ENCODE measurements at regions not wholly inside any gene's neighbourhood (a gene's known extent, or its start where the extent isn't known, plus 50 kb on each side); places are given as distances from the start of the nearest gene placed in this dataset.

DNA sequence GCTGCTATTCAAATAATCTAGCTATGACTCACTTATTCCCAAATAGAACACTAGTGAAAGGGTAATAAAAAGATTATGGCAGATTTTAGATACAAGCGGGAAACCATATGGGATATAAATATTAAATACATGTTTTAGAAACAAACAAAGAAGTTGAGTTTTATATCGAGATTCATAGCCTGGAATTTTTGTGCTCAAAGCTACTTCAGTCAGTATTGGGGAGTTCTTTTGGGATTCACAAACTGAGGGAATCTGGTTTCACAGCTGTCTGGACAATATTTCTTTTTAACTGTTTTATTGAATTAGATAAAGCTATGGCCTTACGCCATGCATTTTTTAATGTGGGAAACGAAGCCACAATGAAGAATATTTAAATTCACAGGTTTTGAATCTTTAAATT lies 257.1 kb upstream of the PCDH20 start:
- POLR2A ChIA-PET = no interaction called here
- H3K27me3 ChIP-seq (ENCODE audit: control insufficient read depth in 1 of 2, insufficient read depth in 2 of 2, low read length in 2 of 2) = no peaks in the 10 kb centered on the region
- H3K4me3 ChIP-seq (replicated peaks in 1 of 3; ENCODE audit: insufficient read depth in 1 of 3, low read depth in 2 of 3, low read length in 3 of 3) = no peak overlapping the region
- CTCF ChIA-PET (ENCODE audit: low intra/inter-chr PET ratio, low total read pairs) = no interaction called here
- 56% methylated on average over 4 of the region's 4 CpGs for WGBS (ENCODE audit: low lambda C conversion rate)
- in situ Hi-C loops (cut with HindIII; ENCODE audit: extremely low pct_ligation_motif_present, low pct_unique_long_range_greater_than_20kb) (no loop called here), intact Hi-C loops (cut with micrococcal nuclease; ENCODE audit: unreplicated experiment) (no loop called here)
- no peak overlapping the region for H2AFZ ChIP-seq (ENCODE audit: low read length)
- H3K9ac ChIP-seq (ENCODE audit: insufficient read depth, low read depth, low read length) = no peak overlapping the region
- no peak for TF ChIP-seq POLR2AphosphoS2 (IDR thresholded peaks at IDR 0.05; ENCODE audit: low read depth, low read length)
- no peak for TF ChIP-seq RAD51 (IDR thresholded peaks at IDR 0.05; ENCODE audit: borderline replicate concordance)
- TF ChIP-seq MTF2 (CRISPR knock-in tag; IDR thresholded peaks at IDR 0.05; ENCODE audit: borderline replicate concordance) = no peak
- TF ChIP-seq DBP (CRISPR knock-in tag; IDR thresholded peaks at IDR 0.05; ENCODE audit: not compliant biosample characterization) = no peak
- TF ChIP-seq THAP11 (CRISPR knock-in tag; IDR thresholded peaks at IDR 0.05) = no peak
- no peak for TF ChIP-seq MTA1 (CRISPR knock-in tag; IDR thresholded peaks at IDR 0.05; ENCODE audit: borderline replicate concordance)
- TF ChIP-seq SIN3B (IDR thresholded peaks at IDR 0.05; ENCODE audit: low read length) = no peak
- TF ChIP-seq, protein P1, sequence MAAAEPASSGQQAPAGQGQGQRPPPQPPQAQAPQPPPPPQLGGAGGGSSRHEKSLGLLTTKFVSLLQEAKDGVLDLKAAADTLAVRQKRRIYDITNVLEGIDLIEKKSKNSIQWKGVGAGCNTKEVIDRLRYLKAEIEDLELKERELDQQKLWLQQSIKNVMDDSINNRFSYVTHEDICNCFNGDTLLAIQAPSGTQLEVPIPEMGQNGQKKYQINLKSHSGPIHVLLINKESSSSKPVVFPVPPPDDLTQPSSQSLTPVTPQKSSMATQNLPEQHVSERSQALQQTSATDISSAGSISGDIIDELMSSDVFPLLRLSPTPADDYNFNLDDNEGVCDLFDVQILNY (CRISPR knock-in tag; conservative IDR thresholded peaks at IDR 0.05) = no peak
- no peak for TF ChIP-seq ZNF761 (CRISPR knock-in tag; conservative IDR thresholded peaks at IDR 0.05)
- TF ChIP-seq POLR2G (IDR thresholded peaks at IDR 0.05; ENCODE audit: low read depth, low read length) = no peak
- no peak for TF ChIP-seq ZNF292 (CRISPR knock-in tag; IDR thresholded peaks at IDR 0.05; ENCODE audit: borderline replicate concordance, low read depth)
- TF ChIP-seq CCAR2 (optimal IDR thresholded peaks at IDR 0.05; ENCODE audit: low read depth, low read length) = no peak
- no peak for TF ChIP-seq CBX5 (CRISPR knock-in tag; IDR thresholded peaks at IDR 0.05; ENCODE audit: borderline replicate concordance)
- TF ChIP-seq CEBPG (CRISPR knock-in tag; IDR thresholded peaks at IDR 0.05) = no peak
- no peak for TF ChIP-seq ARID2 (CRISPR knock-in tag; IDR thresholded peaks at IDR 0.05; ENCODE audit: borderline replicate concordance)
- TF ChIP-seq ZGPAT (CRISPR knock-in tag; IDR thresholded peaks at IDR 0.05) = no peak
- no peak for TF ChIP-seq ZNF263 (CRISPR knock-in tag; IDR thresholded peaks at IDR 0.05)
- no peak for TF ChIP-seq ZNF841 (CRISPR knock-in tag; IDR thresholded peaks at IDR 0.05; ENCODE audit: borderline replicate concordance)
- no peak for TF ChIP-seq SATB2 (CRISPR knock-in tag; IDR thresholded peaks at IDR 0.05)
- H3K4me2 ChIP-seq (ENCODE audit: low read depth, low read length) = no peak overlapping the region
- DNase-seq (ENCODE audit: low spot score) (no peak), ATAC-seq (no peak), FAIRE-seq (no peak)
- no peaks in the 10 kb centered on the region for H3K9me3 ChIP-seq (ENCODE audit: low read length)
- H4K20me1 ChIP-seq (ENCODE audit: insufficient read depth, low read length) = no peaks in the 10 kb centered on the region
- H3K27ac ChIP-seq (ENCODE audit: extremely low read length, insufficient read depth, low read length) = no peak overlapping the region
- H3K36me3 ChIP-seq (replicated peaks in 1 of 2; ENCODE audit: control insufficient read depth in 1 of 2, insufficient read depth in 2 of 2, low read length in 2 of 2) = no peaks in the 10 kb centered on the region
- no TSS peak for BruUV-seq (replicated peaks)
- H3K79me2 ChIP-seq (ENCODE audit: insufficient read depth, low read length) = no peaks in the 10 kb centered on the region
- peaks cover 5% of the 10 kb centered on the region; the same call in 1 of the 2 replicates for H3K4me1 ChIP-seq (ENCODE audit: insufficient read depth, low read length)
